Neutrophil (primary cell): ENCODE measurements at regions not wholly inside any gene's neighbourhood (a gene's known extent, or its start where the extent isn't known, plus 50 kb on each side); places are given as distances from the start of the nearest gene placed in this dataset.

Experiments
- H3K27ac ChIP-seq: fragments of 200-600 bp; sonication (generic); 2 replicates; pipeline ENCODE4 v1.5.1; 2016; ENCODE audit warnings: mild to moderate bottlenecking, moderate library complexity
- H3K27me3 ChIP-seq: fragments of 200-600 bp; sonication (generic); 2 replicates; pipeline ENCODE4 v1.6.0; 2016; ENCODE audit warnings: mild to moderate bottlenecking
- H3K36me3 ChIP-seq: fragments of 200-600 bp; sonication (generic); 2 replicates; pipeline ENCODE4 v1.5.1; 2017
- H3K4me1 ChIP-seq, 2 experiments: fragments of 200-600 bp in 1 of 2; sonication (generic) in 1 of 2; 1 replicate in 1 of 2; 2 replicates in 1 of 2; pipeline versions ENCODE4 v1.5.1 to v1.6.1; 2013 to 2016; ENCODE audit warnings: low read depth in 1 of 2, low read length in 1 of 2, mild to moderate bottlenecking in 1 of 2, moderate library complexity in 1 of 2; ENCODE audit not compliant: control insufficient read depth in 1 of 2, insufficient read depth in 1 of 2
- H3K4me3 ChIP-seq, 2 experiments: fragments of 200-600 bp in 1 of 2; sonication (generic) in 1 of 2; 1 replicate in 1 of 2; 2 replicates in 1 of 2; pipeline ENCODE4 v1.5.1; 2013 to 2016; ENCODE audit warnings: low read depth in 1 of 2, low read length in 1 of 2, mild to moderate bottlenecking in 1 of 2, moderate library complexity in 1 of 2
- H3K9me3 ChIP-seq: fragments of 200-600 bp; sonication (generic); 2 replicates; pipeline ENCODE4 v1.5.1; 2016
- TF ChIP-seq, protein P1 (sequence below): fragments of 200-600 bp; sonication (generic); IDR thresholded peaks from 2 replicates; pipeline ENCODE4 v1.5.1; 2016; ENCODE audit warnings: antibody characterized with exemption

DNA sequence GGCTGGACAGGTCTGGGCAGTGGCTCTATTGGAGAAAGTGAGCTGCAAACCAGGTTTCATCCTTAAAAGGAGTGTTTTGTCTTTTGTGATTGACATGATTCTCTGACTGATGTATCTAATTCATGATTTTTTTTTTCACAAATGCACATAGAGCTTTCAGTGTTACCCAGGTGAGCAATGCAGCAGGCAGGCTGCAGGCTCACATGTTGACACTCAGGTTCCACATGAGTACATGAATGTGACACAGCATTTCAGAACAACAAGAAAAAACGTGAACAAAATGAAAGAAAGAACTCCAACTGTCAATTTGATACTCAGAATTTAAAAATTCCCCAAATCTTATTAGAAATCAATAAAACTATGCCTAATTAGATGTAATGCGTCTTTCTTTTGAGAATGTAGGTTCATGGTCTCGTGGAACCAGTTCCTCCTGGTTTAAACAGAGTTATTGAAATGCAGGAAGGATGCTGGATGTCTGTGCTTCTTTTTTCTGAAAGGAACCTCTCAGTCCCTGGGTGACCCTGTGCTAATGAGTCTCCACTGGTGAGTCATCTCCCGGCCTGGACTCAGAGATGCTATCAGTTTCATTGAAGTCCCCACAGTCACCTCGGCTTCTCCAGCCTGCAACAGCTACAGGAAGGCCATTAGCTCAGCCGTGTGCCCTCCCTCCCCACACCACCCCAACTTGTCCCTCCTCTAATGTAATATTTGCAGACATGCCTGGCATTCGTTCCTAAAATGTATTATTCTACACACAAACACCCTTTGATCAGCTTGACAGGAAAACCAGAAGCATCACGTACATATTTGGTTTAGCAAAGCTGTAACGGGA, 430.4 kb downstream of the LPIN1 start:
- Histone ChIP-seq H3K4me3 (no peak overlapping the region), H3K27ac (no peak overlapping the region), H3K27me3 (no peaks in the 10 kb centered on the region), H3K9me3 (no peaks in the 10 kb centered on the region), H3K4me1 (no peaks in the 10 kb centered on the region), H3K36me3 (no peaks in the 10 kb centered on the region)
- TF ChIP-seq, protein P1, sequence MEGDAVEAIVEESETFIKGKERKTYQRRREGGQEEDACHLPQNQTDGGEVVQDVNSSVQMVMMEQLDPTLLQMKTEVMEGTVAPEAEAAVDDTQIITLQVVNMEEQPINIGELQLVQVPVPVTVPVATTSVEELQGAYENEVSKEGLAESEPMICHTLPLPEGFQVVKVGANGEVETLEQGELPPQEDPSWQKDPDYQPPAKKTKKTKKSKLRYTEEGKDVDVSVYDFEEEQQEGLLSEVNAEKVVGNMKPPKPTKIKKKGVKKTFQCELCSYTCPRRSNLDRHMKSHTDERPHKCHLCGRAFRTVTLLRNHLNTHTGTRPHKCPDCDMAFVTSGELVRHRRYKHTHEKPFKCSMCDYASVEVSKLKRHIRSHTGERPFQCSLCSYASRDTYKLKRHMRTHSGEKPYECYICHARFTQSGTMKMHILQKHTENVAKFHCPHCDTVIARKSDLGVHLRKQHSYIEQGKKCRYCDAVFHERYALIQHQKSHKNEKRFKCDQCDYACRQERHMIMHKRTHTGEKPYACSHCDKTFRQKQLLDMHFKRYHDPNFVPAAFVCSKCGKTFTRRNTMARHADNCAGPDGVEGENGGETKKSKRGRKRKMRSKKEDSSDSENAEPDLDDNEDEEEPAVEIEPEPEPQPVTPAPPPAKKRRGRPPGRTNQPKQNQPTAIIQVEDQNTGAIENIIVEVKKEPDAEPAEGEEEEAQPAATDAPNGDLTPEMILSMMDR, result no peak

GRCh38 chr2:12177455-12178288, 431.2 kb downstream of the LPIN1 start:
- H3K27ac ChIP-seq, result no peak overlapping the region
- no peaks in the 10 kb centered on the region for H3K4me1 ChIP-seq
- TF ChIP-seq, protein P1, result no peak
- no peaks in the 10 kb centered on the region for H3K36me3 ChIP-seq
- H3K27me3 ChIP-seq, result no peaks in the 10 kb centered on the region
- H3K4me3 ChIP-seq, result no peak overlapping the region
- H3K9me3 ChIP-seq, result no peaks in the 10 kb centered on the region

DNA sequence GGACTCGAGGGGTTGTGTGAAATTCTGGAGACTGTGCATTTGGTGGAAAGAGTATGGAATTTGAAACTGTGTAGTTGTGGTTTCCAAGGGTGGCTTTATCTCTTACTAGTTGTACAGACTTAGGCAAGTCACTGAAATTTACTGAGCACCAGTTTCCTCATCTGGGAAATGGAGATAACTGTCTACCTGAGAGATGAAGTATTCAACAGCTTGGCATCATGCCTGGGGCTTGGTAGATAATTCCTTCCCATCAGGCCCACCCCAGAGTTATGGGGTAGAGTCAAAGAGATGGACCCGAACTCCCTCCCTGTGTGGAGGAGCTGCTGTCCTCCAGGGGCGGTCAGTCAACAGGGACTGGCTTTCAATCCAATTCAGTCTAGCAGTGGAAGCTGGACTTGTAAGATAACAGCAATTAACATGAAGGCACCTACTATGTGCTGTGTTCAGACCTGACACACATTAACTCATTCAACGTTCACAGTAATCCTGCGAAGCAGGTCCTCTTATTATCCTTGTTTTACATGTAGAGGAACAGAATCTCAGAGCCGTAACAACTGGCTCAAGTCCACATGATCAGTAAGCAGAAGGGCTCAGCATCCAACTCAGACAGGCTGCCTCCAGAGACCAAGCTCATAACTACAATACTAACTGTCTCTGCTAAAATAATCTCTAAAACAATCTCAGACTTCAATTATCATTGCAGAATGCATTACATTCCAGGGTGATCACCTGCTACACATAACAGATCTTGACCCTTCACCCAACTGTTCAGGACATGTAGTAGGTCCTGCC, 432.1 kb downstream of the LPIN1 start:
- Histone ChIP-seq H3K27ac (no peak overlapping the region), H3K27me3 (no peaks in the 10 kb centered on the region), H3K36me3 (no peaks in the 10 kb centered on the region), H3K4me3 (no peak overlapping the region), H3K4me1 (peaks cover 3 to 5% of the 10 kb centered on the region in 2 experiments), H3K9me3 (no peaks in the 10 kb centered on the region)
- TF ChIP-seq, protein P1, result no peak

DNA sequence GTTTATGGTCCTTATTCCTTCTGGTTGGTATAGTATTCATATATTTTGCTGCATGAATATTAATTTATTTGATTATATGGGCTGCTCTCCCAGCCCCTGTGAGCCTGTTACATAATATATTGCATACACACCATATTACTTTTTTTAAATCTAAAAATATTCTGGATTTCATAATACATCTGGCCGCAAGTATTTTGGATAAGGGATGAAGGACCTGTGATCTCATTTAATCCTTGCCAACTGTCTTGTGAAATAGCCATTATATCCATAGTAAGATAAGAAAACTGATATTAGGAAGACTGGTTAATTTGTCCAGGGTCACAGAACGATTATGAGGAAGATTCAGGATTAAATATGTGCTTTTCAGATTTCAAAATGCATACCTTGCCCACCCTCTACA, 433.6 kb downstream of the LPIN1 start:
- H3K4me3 ChIP-seq, result no peak overlapping the region
- H3K36me3 ChIP-seq, result no peaks in the 10 kb centered on the region
- no peaks in the 10 kb centered on the region for H3K27me3 ChIP-seq
- peaks cover 5% of the 10 kb centered on the region in 2 experiments for H3K4me1 ChIP-seq
- TF ChIP-seq, protein P1, result no peak
- no peak overlapping the region for H3K27ac ChIP-seq
- no peaks in the 10 kb centered on the region for H3K9me3 ChIP-seq

DNA sequence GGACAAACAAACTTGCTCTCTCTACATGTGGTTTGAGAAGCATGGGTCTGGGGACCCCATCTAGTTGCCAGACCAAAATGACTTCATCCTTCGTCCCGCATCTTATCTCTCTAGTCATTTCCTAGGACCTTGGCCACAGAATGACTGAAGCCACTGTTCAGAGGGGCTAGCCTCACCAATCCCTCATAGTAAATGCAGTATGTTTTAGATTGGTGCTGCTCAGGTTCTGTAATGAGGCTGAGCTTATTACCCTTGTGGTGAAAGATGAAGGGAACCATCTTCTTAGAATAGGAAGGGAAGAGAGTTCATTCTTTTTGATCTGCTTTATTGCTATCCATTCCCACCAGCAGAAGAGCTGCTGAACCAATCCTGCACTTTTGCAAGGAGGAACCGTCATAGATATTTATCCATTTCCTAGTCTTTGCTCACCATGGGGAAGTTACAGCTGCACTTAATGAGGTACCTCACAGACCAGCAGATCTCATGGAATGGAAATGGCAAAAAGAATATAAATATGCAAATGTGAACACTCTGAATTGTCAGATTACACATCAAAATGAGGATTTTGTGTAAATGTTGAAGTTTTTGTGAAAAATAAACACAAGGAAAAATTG, 436.7 kb downstream of the LPIN1 start:
- Histone ChIP-seq H3K27me3 (no peaks in the 10 kb centered on the region), H3K9me3 (no peaks in the 10 kb centered on the region), H3K4me1 (peaks cover 5% of the 10 kb centered on the region in 2 experiments), H3K36me3 (no peaks in the 10 kb centered on the region), H3K27ac (no peak overlapping the region), H3K4me3 (no peak overlapping the region)
- TF ChIP-seq, protein P1, result no peak
